Breast epithelium (tissue), 4 donors: ENCODE measurements at regions not wholly inside any gene's neighbourhood (a gene's known extent, or its start where the extent isn't known, plus 50 kb on each side); places are given as distances from the start of the nearest gene placed in this dataset.

Experiments
- DNase-seq, 2 donors: peaks; one replicate each; pipeline ENCODE4 v3.0.0-alpha.2; 2019; ENCODE audit warnings: low spot score in 2 of 2
- H3K27ac ChIP-seq, 2 donors: fragments of 200-600 bp; sonication (generic) in 1 of 2; one replicate each; pipeline ENCODE4 v1.5.1; 2016 to 2019; ENCODE audit warnings: mild to moderate bottlenecking in 1 of 2
- H3K27me3 ChIP-seq, 2 donors: fragments of 200-600 bp; sonication (generic) in 1 of 2; one replicate each; pipeline versions ENCODE4 v1.5.1 to v1.6.0; 2017 to 2019; ENCODE audit warnings: control low read depth in 1 of 2, mild to moderate bottlenecking in 1 of 2
- H3K36me3 ChIP-seq: fragments of 200-600 bp; one replicate; pipeline ENCODE4 v1.5.1; 2019
- H3K4me1 ChIP-seq, 2 donors: fragments of 200-600 bp; sonication (generic); one replicate each; pipeline ENCODE4 v1.5.1; 2016 to 2019; ENCODE audit warnings: control low read depth in 1 of 2
- H3K4me3 ChIP-seq, 3 donors: fragments of 200-600 bp; sonication (generic); 1 replicate in 2 of 3; 2 replicates in 1 of 3; pipeline ENCODE4 v1.5.1; 2016 to 2019; ENCODE audit warnings: mild to moderate bottlenecking in 3 of 3, moderate library complexity in 2 of 3
- H3K9me3 ChIP-seq, 2 donors: fragments of 200-600 bp; sonication (generic) in 1 of 2; one replicate each; pipeline ENCODE4 v1.5.1; 2016 to 2019; ENCODE audit warnings: control low read depth in 1 of 2
- CTCF ChIP-seq, 3 donors: fragments of 450-650 bp; IDR thresholded peaks; one replicate each; pipeline ENCODE4 v1.5.1; 2016 to 2017; ENCODE audit warnings: antibody characterized with exemption in 3 of 3, mild to moderate bottlenecking in 3 of 3, moderate library complexity in 3 of 3
- POLR2A ChIP-seq: fragments of 450-650 bp; IDR thresholded peaks from one replicate; pipeline ENCODE4 v1.6.1; 2016; ENCODE audit warnings: antibody characterized with exemption, mild to moderate bottlenecking, moderate library complexity
- POLR2AphosphoS5 ChIP-seq, 3 donors: sonication (generic); formaldehyde crosslinking; IDR thresholded peaks; one replicate each; pipeline ENCODE4 v1.6.1; 2017; ENCODE audit warnings: antibody characterized with exemption in 3 of 3
- intact Hi-C: fragments of 100-400 bp; cut with DNase I; formaldehyde crosslinking; loops from one replicate; pipeline ENCODE4 v1.15.1; 2023; ENCODE audit warnings: low total_unique reads

DNA sequence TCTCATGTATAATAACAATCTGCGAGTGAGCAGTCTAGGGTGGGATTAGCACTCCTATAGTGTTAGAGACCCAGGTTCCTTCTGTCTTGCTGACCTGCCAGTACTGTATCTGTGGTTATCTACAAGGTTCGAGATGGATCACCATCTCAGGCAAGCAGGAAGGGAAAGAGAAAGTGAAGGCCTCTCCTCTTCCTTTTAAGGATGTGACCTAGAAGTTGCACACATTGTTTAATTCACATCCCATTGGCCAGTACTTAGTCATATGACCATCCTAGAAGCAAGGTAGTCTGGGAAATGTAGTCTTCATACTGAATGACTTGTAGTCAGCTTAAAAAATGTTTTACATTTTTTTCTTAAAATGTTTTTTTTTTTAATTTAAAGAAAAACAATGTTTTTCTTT, 168.6 kb downstream of the CARTPT start:
- H3K4me3 ChIP-seq: no peak overlapping the region
- H3K4me1 ChIP-seq: no peaks in the 10 kb centered on the region
- H3K27ac ChIP-seq: no peak overlapping the region
- H3K27me3 ChIP-seq: no peaks in the 10 kb centered on the region
- H3K9me3 ChIP-seq: no peaks in the 10 kb centered on the region
- H3K36me3 ChIP-seq: no peaks in the 10 kb centered on the region
- TF ChIP-seq POLR2AphosphoS5 (IDR thresholded peaks at IDR 0.05): no peak
- TF ChIP-seq CTCF (IDR thresholded peaks at IDR 0.05): no peak
- TF ChIP-seq POLR2A: no peak
- DNase-seq: no peak
- intact Hi-C loops: no loop called here

DNA sequence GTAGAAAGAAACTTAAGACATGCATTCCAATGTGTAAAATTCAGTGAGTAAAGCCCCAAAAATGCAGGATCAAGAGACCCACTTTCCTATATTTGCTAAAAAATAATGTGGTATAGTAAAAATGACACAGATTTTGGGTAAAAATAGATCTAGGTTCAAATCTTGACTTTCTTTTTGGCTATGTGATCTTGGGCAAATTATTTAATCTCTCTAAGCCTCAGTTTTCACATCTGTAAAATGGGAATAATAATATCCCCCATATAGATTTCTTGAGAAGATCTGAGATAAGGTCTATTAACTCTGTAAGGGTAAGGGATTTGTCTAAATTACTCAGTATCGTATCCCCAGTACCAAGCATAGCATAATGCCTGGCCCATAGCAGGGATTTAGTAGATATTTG, 172.3 kb downstream of the CARTPT start:
- H3K36me3 ChIP-seq: no peaks in the 10 kb centered on the region
- intact Hi-C loops: no loop called here
- no peak overlapping the region for H3K4me3 ChIP-seq
- no peaks in the 10 kb centered on the region for H3K4me1 ChIP-seq
- no peak overlapping the region for H3K27ac ChIP-seq
- H3K27me3 ChIP-seq: no peaks in the 10 kb centered on the region
- DNase-seq: no peak
- H3K9me3 ChIP-seq: no peaks in the 10 kb centered on the region
- no peak for TF ChIP-seq POLR2A
- no peak for TF ChIP-seq CTCF (IDR thresholded peaks at IDR 0.05)
- TF ChIP-seq POLR2AphosphoS5 (IDR thresholded peaks at IDR 0.05): no peak

DNA sequence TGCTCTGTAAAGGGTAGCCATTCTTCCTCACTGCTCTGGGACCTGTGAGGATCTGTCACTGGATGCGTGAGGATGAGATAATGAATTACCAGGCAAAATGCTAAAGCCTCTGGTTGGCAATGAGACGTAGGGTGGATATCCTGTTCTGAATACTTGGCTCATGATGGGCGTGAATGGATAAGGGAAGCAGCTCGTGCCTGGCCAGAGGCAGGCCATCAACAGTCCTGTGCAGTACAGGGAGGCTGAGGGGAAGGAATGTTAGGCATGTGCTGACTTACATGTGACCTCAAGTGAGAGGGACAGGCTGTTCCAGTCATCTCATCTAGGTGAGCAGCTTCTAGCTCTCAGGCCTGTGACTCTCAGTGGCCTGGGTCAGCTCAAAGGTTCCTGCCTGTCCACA, 172.8 kb downstream of the CARTPT start:
- TF ChIP-seq POLR2AphosphoS5 (IDR thresholded peaks at IDR 0.05): no peak
- no peak for TF ChIP-seq CTCF (IDR thresholded peaks at IDR 0.05)
- no peak for TF ChIP-seq POLR2A
- no peaks in the 10 kb centered on the region for H3K4me1 ChIP-seq
- intact Hi-C loops: no loop called here
- no peaks in the 10 kb centered on the region for H3K9me3 ChIP-seq
- H3K36me3 ChIP-seq: no peaks in the 10 kb centered on the region
- H3K4me3 ChIP-seq: no peak overlapping the region
- no peaks in the 10 kb centered on the region for H3K27me3 ChIP-seq
- H3K27ac ChIP-seq: no peak overlapping the region
- DNase-seq: peak in 1 of 2 donors; percentile 54

DNA sequence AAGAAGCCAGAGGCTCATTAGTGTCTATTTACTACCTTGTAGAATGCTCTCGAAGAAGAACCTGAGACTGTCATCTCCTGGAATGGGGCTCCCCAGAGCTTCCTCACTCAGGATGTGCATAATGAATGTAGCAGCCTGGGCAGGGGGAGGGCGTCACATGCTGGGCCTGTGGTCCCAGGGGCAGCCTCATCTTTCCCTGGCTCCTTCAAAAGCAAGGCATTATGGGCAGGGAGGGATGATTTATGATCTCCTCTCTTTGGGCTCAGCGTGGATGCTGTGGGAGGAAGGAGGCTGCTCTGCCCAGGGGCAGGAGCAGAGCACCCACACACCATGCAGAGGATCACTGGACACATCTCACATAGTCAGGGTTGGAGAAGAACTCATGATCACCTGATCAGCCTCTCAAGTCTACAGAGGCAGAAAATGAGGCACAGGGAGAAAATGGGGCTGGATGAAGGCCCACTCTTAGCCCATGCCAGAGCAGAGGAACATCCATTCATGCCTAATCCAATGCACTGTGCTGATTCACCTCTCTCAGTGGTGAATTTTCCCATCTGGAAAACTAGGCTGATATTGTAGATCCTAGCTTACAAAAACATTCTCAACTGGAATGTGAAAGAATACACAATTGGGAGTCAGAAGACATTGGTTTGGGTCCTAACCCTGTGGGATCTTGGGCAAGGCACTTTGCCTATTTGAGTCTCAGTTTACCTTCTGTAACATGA, 173.7 kb downstream of the CARTPT start:
- no peak overlapping the region for H3K27ac ChIP-seq
- H3K36me3 ChIP-seq: no peaks in the 10 kb centered on the region
- intact Hi-C loops: no loop called here
- TF ChIP-seq POLR2AphosphoS5 (IDR thresholded peaks at IDR 0.05) (no peak), POLR2A (no peak), CTCF (IDR thresholded peaks at IDR 0.05) (no peak)
- no peaks in the 10 kb centered on the region for H3K27me3 ChIP-seq
- H3K4me1 ChIP-seq: no peaks in the 10 kb centered on the region
- no peak overlapping the region for H3K4me3 ChIP-seq
- no peak for DNase-seq
- H3K9me3 ChIP-seq: no peaks in the 10 kb centered on the region

DNA sequence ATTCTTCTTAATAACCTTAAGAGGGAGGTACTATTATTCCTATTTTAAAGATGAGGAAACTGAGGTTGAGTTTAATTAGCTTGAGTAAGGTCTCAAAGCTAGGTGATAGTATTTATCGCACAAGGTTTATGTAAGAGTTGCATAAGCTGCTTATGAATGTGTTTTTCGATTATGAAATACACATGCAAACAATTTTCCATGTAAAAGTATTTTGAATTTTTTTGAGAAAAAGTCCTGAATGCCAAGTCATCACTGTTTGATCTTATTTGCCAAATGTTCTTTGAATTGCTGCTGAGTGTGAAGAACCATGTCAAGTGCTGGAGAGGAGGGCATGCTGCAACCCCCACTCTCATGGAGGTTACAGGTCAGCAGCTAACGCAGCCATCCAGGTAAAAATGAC, 174.4 kb downstream of the CARTPT start:
- Histone ChIP-seq H3K4me1 (no peaks in the 10 kb centered on the region), H3K9me3 (no peaks in the 10 kb centered on the region), H3K27me3 (no peaks in the 10 kb centered on the region), H3K36me3 (no peaks in the 10 kb centered on the region), H3K4me3 (no peak overlapping the region), H3K27ac (no peak overlapping the region)
- TF ChIP-seq POLR2A (no peak), POLR2AphosphoS5 (IDR thresholded peaks at IDR 0.05) (no peak), CTCF (IDR thresholded peaks at IDR 0.05) (no peak)
- no peak for DNase-seq
- intact Hi-C loops: no loop called here
